CD8-positive, alpha-beta memory T cell (primary cell): ENCODE measurements at regions not wholly inside any gene's neighbourhood (a gene's known extent, or its start where the extent isn't known, plus 50 kb on each side); places are given as distances from the start of the nearest gene placed in this dataset.
"Not testable (repeated sequence)": the region's sequence is repeated elsewhere in the genome, so short reads cannot be mapped to it uniquely, and the experiment has no call there.

Source experiments
- CTCF ChIA-PET: fragments of 350-600 bp; sonication (Branson Sonifier 250); formaldehyde crosslinking; loops from one replicate; lab custom pipeline; 2021; ENCODE audit warnings: antibody characterized with exemption; lab: Charles Lee
- POLR2A ChIA-PET: fragments of 350-600 bp; sonication (Branson Sonifier 250); formaldehyde crosslinking; loops from one replicate; lab custom pipeline; 2021; ENCODE audit warnings: antibody characterized with exemption; lab: Charles Lee
- DNase-seq, 5 donors: peaks; one replicate each; pipeline versions ENCODE4 v3.0.0 to v3.0.0-alpha.2; 2020 to 2022; ENCODE audit warnings: mixed read lengths in 1 of 5
- H3K27ac ChIP-seq: one replicate; pipeline ENCODE4 v1.7.0; 2013; ENCODE audit warnings: low read depth, mild to moderate bottlenecking, low read length, moderate library complexity
- H3K27me3 ChIP-seq: 2 replicates; pipeline ENCODE4 v1.7.0; 2013; ENCODE audit warnings: low read length, mild to moderate bottlenecking; ENCODE audit not compliant: insufficient read depth, poor library complexity, severe bottlenecking
- H3K36me3 ChIP-seq: 2 replicates; pipeline ENCODE4 v1.7.0; 2013; ENCODE audit warnings: mild to moderate bottlenecking, low read length, moderate library complexity; ENCODE audit not compliant: insufficient read depth
- H3K4me1 ChIP-seq: 2 replicates; pipeline ENCODE4 v1.7.0; 2013; ENCODE audit warnings: mild to moderate bottlenecking, low read length, moderate library complexity; ENCODE audit not compliant: insufficient read depth
- H3K4me3 ChIP-seq: 2 replicates; pipeline ENCODE4 v1.7.0; 2013; ENCODE audit warnings: mild to moderate bottlenecking, low read length
- H3K9me3 ChIP-seq: 2 replicates; pipeline ENCODE4 v1.7.0; 2013; ENCODE audit warnings: mild to moderate bottlenecking, low read length
- H3K27ac Mint-ChIP-seq, 8 donors: one replicate each; pipeline ENCODE4 v1.8.0; 2020 to 2021; ENCODE audit warnings: mixed read lengths in 8 of 8, mild to moderate bottlenecking in 6 of 8, inconsistent platforms in 3 of 8, moderate library complexity in 3 of 8
- H3K27me3 Mint-ChIP-seq, 2 donors: one replicate each; pipeline ENCODE4 v1.8.0; 2020 to 2021; ENCODE audit warnings: mixed read lengths in 2 of 2, mild to moderate bottlenecking in 1 of 2, moderate library complexity in 1 of 2
- H3K36me3 Mint-ChIP-seq, 3 donors: one replicate each; pipeline ENCODE4 v1.8.0; 2020 to 2021; ENCODE audit warnings: mixed read lengths in 3 of 3, inconsistent platforms in 1 of 3, mild to moderate bottlenecking in 1 of 3
- H3K4me1 Mint-ChIP-seq, 3 donors: one replicate each; pipeline ENCODE4 v1.8.0; 2020 to 2021; ENCODE audit warnings: mixed read lengths in 3 of 3, inconsistent platforms in 1 of 3, mild to moderate bottlenecking in 1 of 3
- H3K4me3 Mint-ChIP-seq, 7 donors: one replicate each; pipeline ENCODE4 v1.8.0; 2020 to 2021; ENCODE audit warnings: mixed read lengths in 7 of 7, mild to moderate bottlenecking in 6 of 7, moderate library complexity in 4 of 7, inconsistent platforms in 2 of 7
- H3K9me3 Mint-ChIP-seq, 5 donors: one replicate each; pipeline ENCODE4 v1.8.0; 2020 to 2022; ENCODE audit warnings: mixed read lengths in 5 of 5, mild to moderate bottlenecking in 3 of 5, moderate library complexity in 2 of 5, inconsistent platforms in 1 of 5

DNA sequence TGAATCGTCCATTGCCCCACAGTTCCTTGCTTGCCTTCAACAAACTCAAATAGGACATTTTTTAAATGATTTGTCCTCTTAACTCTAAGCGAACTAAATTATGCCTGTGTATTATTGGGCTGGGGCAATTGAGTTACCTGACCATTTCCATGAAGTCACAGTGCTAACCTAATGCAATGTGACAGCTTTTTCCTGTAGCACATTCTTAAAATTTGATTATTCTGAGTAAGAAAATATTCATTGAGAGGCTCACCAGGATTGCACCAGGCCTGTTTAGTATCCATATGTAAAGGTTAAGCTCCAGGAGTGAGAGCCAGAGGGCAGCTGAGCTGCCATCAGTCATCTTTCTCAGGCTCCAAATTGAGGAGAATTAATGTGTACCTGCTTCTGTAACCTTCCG lies 90.9 kb downstream of the GPR65 start:
- no peaks in the 10 kb centered on the region for H3K9me3 ChIP-seq
- no peaks in the 10 kb centered on the region for H3K27me3 ChIP-seq
- H3K9me3 Mint-ChIP-seq, result no peaks in the 10 kb centered on the region
- no peaks in the 10 kb centered on the region for H3K36me3 ChIP-seq
- no peak overlapping the region for H3K27ac ChIP-seq
- no peaks in the 10 kb centered on the region for H3K4me1 ChIP-seq
- ChIA-PET POLR2A (no interaction called here), CTCF (no interaction called here)
- no peaks in the 10 kb centered on the region for H3K27me3 Mint-ChIP-seq
- H3K27ac Mint-ChIP-seq, result no peak overlapping the region
- no peak for DNase-seq
- H3K36me3 Mint-ChIP-seq, result peaks cover 0 to 5% (median 0%) of the 10 kb centered on the region in 3 donors
- H3K4me3 Mint-ChIP-seq, result no peak overlapping the region
- H3K4me3 ChIP-seq, result no peak overlapping the region
- H3K4me1 Mint-ChIP-seq, result no peaks in the 10 kb centered on the region

DNA sequence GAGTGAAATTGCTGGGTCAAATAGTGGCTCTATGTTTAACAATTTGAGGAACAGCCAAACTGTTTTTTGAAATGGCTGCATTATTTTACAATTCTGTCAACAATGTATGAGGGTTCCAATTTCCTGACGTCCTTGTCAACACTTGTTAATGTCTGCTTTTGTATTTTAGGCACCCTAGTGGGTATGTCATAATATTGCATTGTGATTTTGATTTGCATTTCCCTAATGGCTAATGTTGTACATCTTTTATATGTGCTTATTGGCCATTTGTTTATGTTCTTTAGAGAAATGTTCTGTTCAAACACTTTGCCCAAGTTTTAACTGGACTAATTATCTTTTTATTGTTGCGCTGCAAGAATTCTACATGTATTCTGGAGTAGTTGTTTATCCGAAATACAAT lies 93.2 kb downstream of the GPR65 start:
- Histone ChIP-seq H3K27ac (no peak overlapping the region), H3K9me3 (no peaks in the 10 kb centered on the region), H3K4me3 (no peak overlapping the region), H3K36me3 (no peaks in the 10 kb centered on the region), H3K4me1 (no peaks in the 10 kb centered on the region), H3K27me3 (no peaks in the 10 kb centered on the region)
- no peak for DNase-seq
- H3K36me3 Mint-ChIP-seq, result peaks cover 0 to 7% (median 5%) of the 10 kb centered on the region in 3 donors
- peaks cover 0 to 5% (median 0%) of the 10 kb centered on the region in 5 donors for H3K9me3 Mint-ChIP-seq
- no peaks in the 10 kb centered on the region for H3K27me3 Mint-ChIP-seq
- ChIA-PET POLR2A (interaction anchor here (0.7 kb wide), 1 partner anchor 32 kb away, joined by 5 read pairs; no protein-coding TSS in a partner anchor), CTCF (no interaction called here)
- H3K27ac Mint-ChIP-seq, result no peak overlapping the region
- H3K4me3 Mint-ChIP-seq, result no peak overlapping the region
- H3K4me1 Mint-ChIP-seq, result no peaks in the 10 kb centered on the region

GRCh38 chr14:88104710-88105109 lies 99.8 kb downstream of the GPR65 start:
- Histone ChIP-seq H3K27ac (no peak overlapping the region), H3K4me1 (no peaks in the 10 kb centered on the region), H3K9me3 (no peaks in the 10 kb centered on the region), H3K36me3 (no peaks in the 10 kb centered on the region), H3K4me3 (no peak overlapping the region), H3K27me3 (no peaks in the 10 kb centered on the region)
- no peak for DNase-seq
- peaks cover 2 to 31% (median 3%) of the 10 kb centered on the region in 3 donors for H3K36me3 Mint-ChIP-seq
- H3K4me1 Mint-ChIP-seq, result no peaks in the 10 kb centered on the region
- ChIA-PET POLR2A (no interaction called here), CTCF (no interaction called here)
- H3K27me3 Mint-ChIP-seq, result peaks cover 5 to 7% of the 10 kb centered on the region in 2 donors
- peaks cover 12 to 26% (median 20%) of the 10 kb centered on the region in 5 donors for H3K9me3 Mint-ChIP-seq
- no peak overlapping the region for H3K4me3 Mint-ChIP-seq
- no peak overlapping the region for H3K27ac Mint-ChIP-seq

- Histone ChIP-seq H3K4me1 (no peaks in the 10 kb centered on the region), H3K27ac (no peak overlapping the region), H3K9me3 (no peaks in the 10 kb centered on the region), H3K36me3 (no peaks in the 10 kb centered on the region), H3K27me3 (no peaks in the 10 kb centered on the region), H3K4me3 (no peak overlapping the region)
- peaks cover 5 to 7% of the 10 kb centered on the region in 2 donors for H3K27me3 Mint-ChIP-seq
- CTCF ChIA-PET, result no interaction called here
- POLR2A ChIA-PET, result no interaction called here
- peaks cover 12 to 26% (median 20%) of the 10 kb centered on the region in 5 donors for H3K9me3 Mint-ChIP-seq
- H3K4me3 Mint-ChIP-seq, result no peak overlapping the region
- no peak for DNase-seq
- no peak overlapping the region for H3K27ac Mint-ChIP-seq
- H3K4me1 Mint-ChIP-seq, result no peaks in the 10 kb centered on the region
- peaks cover 2 to 31% (median 3%) of the 10 kb centered on the region in 3 donors for H3K36me3 Mint-ChIP-seq
These were observed 101.4 kb downstream of the GPR65 start for GRCh38 chr14:88106377-88106776.

- peak in 2 of 5 donors; percentile 7 to 50 for DNase-seq
- Mint-ChIP-seq H3K9me3 (peaks cover 0 to 25% (median 13%) of the 10 kb centered on the region in 5 donors), H3K4me1 (peaks cover 34 to 47% (median 40%) of the 10 kb centered on the region in 3 donors), H3K4me3 (peak overlapping the region in 3 of 7 donors; percentile 6 to 43 (median 41)), H3K27me3 (peaks cover 9 to 13% of the 10 kb centered on the region in 2 donors), H3K36me3 (peaks cover 0 to 36% (median 0%) of the 10 kb centered on the region in 3 donors)
- peaks cover 10% of the 10 kb centered on the region for H3K4me1 ChIP-seq
- H3K9me3 ChIP-seq, H3K27me3 ChIP-seq, POLR2A ChIA-PET, H3K27ac Mint-ChIP-seq, H3K36me3 ChIP-seq, H3K4me3 ChIP-seq, H3K27ac ChIP-seq: not testable (repeated sequence)
- CTCF ChIA-PET, result interaction anchor here (1.2 kb wide), 1 partner anchor 41 kb away, joined by 4 read pairs; no protein-coding TSS in a partner anchor
These were observed 122.7 kb downstream of the GPR65 start for GRCh38 chr14:88127669-88128068.

DNA sequence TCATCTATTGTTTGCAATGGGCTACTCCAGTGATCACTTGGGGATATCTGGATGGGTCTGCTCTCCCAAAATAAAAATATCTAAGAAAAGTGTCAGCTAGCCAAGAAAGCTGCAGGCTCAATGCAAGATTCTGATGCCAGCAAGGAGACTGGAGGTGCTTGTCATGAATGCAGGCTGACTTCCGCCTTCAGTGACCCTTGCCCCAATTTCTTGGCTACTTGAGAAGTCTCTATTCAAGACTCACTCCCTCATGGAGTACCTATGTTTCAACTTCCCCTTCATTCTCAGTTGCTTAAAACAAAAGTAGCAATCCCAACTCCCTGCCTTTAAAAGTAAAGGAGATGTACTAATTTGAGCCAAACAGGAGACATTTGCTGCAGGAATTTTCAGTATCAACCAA lies 123.9 kb downstream of the GPR65 start:
- DNase-seq, result no peak
- Histone ChIP-seq H3K4me1 (peaks cover 10% of the 10 kb centered on the region), H3K36me3 (no peaks in the 10 kb centered on the region), H3K9me3 (no peaks in the 10 kb centered on the region), H3K27ac (no peak overlapping the region), H3K4me3 (no peak overlapping the region), H3K27me3 (no peaks in the 10 kb centered on the region)
- Mint-ChIP-seq H3K27me3 (peaks cover 7 to 14% of the 10 kb centered on the region in 2 donors), H3K27ac (peak overlapping the region in 1 of 8 donors; percentile 38), H3K4me3 (peak overlapping the region in 2 of 7 donors; percentile 12 to 26), H3K4me1 (peaks cover 34 to 47% (median 40%) of the 10 kb centered on the region in 3 donors), H3K9me3 (peaks cover 0 to 31% (median 17%) of the 10 kb centered on the region in 5 donors), H3K36me3 (peaks cover 0 to 38% (median 0%) of the 10 kb centered on the region in 3 donors)
- POLR2A ChIA-PET, result no interaction called here
- CTCF ChIA-PET, result no interaction called here

DNA sequence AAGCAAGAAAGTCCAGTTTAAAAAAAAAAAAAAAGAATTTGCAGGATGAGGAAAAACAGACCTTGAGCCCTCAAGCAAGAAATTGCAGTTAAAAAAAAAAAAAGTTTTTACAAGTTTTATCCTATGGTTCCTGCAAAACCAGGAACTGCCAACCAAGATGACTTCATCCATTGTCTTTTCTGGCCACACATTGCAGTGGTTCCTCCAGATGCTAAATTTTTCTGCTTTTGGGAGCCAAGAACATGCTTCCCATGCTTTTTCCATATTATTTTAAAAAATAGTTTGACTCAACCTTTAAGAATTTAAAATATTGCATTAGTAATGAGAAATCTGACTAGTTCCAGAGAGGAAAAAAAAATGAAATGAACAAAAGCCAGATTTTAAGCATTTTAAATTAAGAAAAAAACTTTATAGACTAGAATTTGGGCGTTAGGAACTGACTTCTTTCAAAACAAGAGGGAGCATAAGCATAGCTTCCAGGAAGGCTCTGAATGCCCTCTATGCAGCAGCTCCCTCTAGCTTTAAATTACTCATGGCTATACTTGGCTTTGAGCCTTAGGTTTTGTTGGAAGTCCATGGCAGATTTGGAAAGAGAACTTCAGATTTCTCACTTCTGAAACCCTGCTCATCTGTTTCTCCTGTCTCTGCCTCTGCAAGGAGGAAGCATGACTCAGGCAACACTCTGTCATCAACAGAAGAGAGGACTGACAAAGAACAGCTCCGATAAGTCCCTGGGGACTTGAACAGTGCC lies 124.5 kb downstream of the GPR65 start:
- POLR2A ChIA-PET, result interaction anchor here (1.5 kb wide), 1 partner anchor 136 kb away, joined by 5 read pairs; the partner anchor contains the start of gene GALC

DNA sequence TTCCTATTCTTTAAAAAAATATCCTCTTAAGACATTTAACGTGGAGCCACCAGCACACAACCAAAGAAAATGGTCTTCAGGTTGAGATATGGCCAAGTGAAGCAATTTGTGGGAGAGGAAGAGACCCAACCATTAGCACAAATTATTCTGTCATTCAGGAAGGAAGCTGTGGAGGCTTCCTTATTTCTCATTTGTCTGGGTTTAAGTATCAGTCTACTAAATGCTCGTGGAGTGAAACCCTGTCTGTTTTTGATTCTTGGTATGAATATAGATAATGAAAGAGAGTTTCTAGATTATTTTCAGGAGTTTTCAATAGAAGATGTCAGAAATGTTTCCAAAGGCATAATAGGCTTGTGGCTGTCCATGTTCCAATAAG lies 125.1 kb downstream of the GPR65 start:
- peaks cover 0 to 36% (median 0%) of the 10 kb centered on the region in 3 donors for H3K36me3 Mint-ChIP-seq
- peak overlapping the region in 5 of 7 donors; percentile 29 to 80 (median 68) for H3K4me3 Mint-ChIP-seq
- peaks cover 34 to 47% (median 40%) of the 10 kb centered on the region in 3 donors for H3K4me1 Mint-ChIP-seq
- POLR2A ChIA-PET, result interaction anchor here (0.5 to 1.5 kb wide), 3 partner anchors 32 to 137 kb away, joined by 3 to 5 read pairs (median 5); partner anchors contain the start of gene GALC
- peak overlapping the region in 7 of 8 donors; percentile 38 to 89 (median 76) for H3K27ac Mint-ChIP-seq
- CTCF ChIA-PET, result no interaction called here
- Histone ChIP-seq H3K4me1 (peaks cover 10% of the 10 kb centered on the region), H3K27me3 (no peaks in the 10 kb centered on the region), H3K27ac (no peak overlapping the region), H3K36me3 (no peaks in the 10 kb centered on the region), H3K9me3 (no peaks in the 10 kb centered on the region), H3K4me3 (no peak overlapping the region)
- peaks cover 0 to 30% (median 20%) of the 10 kb centered on the region in 5 donors for H3K9me3 Mint-ChIP-seq
- peaks cover 6 to 24% of the 10 kb centered on the region in 2 donors for H3K27me3 Mint-ChIP-seq
- no peak for DNase-seq

More for the DNA sequence above, 124.5 kb downstream of the GPR65 start:
- Histone ChIP-seq H3K4me3 (no peak overlapping the region), H3K9me3 (no peaks in the 10 kb centered on the region), H3K36me3 (no peaks in the 10 kb centered on the region), H3K27me3 (no peaks in the 10 kb centered on the region), H3K4me1 (peaks cover 10% of the 10 kb centered on the region), H3K27ac (no peak overlapping the region)
- peak overlapping the region in 5 of 7 donors; percentile 29 to 80 (median 68) for H3K4me3 Mint-ChIP-seq
- peaks cover 0 to 39% (median 0%) of the 10 kb centered on the region in 3 donors for H3K36me3 Mint-ChIP-seq
- H3K9me3 Mint-ChIP-seq, result peaks cover 0 to 31% (median 20%) of the 10 kb centered on the region in 5 donors
- DNase-seq, result no peak
- peak overlapping the region in 7 of 8 donors; percentile 38 to 89 (median 76) for H3K27ac Mint-ChIP-seq
- H3K4me1 Mint-ChIP-seq, result peaks cover 34 to 47% (median 40%) of the 10 kb centered on the region in 3 donors
- H3K27me3 Mint-ChIP-seq, result peaks cover 6 to 20% of the 10 kb centered on the region in 2 donors
- CTCF ChIA-PET, result no interaction called here
